CD4-positive, alpha-beta T cell treated with Interleukin-2 at 100 ng/mL for 4 hours (primary cell): ENCODE measurements at regions not wholly inside any gene's neighbourhood (a gene's known extent, or its start where the extent isn't known, plus 50 kb on each side); places are given as distances from the start of the nearest gene placed in this dataset.

Source experiments
- DNase-seq: peaks from one replicate; pipeline ENCODE4 v3.0.0-alpha.2; 2020; ENCODE audit warnings: low spot score

GRCh38 chr3:127107491-127108375, 85.2 kb upstream of the PRR23E start:
- no peak for DNase-seq

- DNase-seq = no peak
Observed at GRCh38 chr3:127108796-127109195, 84.1 kb upstream of the PRR23E start.

DNA sequence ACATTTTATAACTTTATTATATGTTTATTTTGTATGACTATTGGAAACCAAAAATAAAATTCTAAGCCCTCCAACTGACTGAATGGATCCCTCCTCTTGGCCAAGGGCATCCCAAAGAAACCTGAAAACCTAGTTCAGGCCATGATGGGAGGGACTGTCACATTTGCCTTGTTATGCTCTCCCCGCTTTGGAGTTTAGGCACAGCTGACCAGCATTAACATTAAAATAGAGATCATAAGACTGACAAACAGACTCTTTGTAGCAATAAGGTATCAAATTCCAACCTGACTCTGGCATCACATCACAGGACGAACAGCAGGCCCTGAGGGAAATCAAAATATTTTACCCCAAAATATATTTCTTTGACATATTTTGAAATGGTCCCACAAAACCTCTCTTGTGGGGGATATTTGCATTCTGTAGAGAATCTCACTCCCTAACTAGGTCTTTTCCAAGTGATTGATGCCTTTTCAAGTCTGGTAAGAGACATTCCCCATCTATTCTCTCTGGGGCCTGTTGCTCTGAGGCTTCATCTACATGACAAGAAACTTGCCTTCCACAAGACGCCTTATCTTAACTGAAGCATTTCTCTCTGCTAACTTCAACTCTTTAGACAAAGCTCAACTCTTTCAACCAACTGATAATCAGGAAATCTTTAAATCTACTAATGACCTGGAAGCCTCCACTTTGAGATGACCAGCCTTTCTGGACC, 81.8 kb upstream of the PRR23E start:
- DNase-seq = no peak

- DNase-seq = no peak
Observed at GRCh38 chr3:127112796-127113570, 79.9 kb upstream of the PRR23E start.

GRCh38 chr3:127113571-127113891, 79.4 kb upstream of the PRR23E start:
- no peak for DNase-seq

GRCh38 chr3:127114337-127115070, 78.4 kb upstream of the PRR23E start:
- no peak for DNase-seq

DNA sequence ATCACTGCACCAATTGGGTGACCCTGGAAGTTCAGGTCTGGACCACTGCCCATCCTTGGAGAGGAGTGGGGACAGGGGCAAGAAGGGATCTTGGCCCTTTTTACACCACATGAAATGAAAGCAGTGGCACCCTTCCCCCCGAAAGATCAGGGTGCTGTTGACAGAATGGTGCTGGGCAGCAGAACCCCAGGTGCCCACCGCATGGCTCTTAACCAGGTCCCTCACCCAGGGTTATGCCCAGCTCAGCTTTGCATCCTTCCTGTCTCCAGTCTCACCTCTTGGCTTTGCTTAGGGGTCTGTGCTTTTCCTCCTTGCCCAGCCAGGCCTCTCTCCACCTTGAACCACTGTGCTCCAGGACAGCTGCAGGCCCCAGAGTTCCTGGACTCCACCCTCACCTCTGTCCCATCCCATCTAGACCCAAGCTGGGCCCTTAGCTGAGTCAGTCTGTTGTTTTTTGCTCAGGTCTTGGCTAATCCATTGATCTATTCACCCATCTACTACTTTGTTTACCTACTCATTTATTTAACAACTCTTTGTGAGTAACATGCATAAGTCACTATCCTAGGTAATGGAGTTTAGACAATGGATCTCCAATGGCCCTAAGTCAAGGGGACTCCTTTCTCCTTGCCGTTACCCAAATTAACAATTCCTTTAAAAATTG, 77.1 kb upstream of the PRR23E start:
- DNase-seq = no peak

DNA sequence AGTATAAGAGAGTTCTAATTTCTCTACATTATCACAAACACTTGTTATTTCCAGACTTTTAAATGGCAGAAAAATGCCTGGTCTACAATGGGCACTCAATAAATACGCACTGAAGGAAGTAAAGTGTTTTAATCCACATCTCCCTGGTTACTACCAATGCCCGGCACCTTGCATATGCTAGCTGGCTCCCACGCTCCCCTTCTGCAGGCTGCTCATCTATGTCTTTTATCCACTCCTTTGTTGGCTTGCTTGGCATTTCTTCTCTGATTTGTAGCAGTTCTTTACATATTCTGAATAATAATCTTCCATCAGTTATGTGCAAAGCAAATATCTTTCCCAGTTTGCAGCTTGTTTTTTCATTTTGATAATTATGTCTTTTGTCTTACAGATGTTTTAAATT, 74.6 kb upstream of the PRR23E start:
- no peak for DNase-seq

DNA sequence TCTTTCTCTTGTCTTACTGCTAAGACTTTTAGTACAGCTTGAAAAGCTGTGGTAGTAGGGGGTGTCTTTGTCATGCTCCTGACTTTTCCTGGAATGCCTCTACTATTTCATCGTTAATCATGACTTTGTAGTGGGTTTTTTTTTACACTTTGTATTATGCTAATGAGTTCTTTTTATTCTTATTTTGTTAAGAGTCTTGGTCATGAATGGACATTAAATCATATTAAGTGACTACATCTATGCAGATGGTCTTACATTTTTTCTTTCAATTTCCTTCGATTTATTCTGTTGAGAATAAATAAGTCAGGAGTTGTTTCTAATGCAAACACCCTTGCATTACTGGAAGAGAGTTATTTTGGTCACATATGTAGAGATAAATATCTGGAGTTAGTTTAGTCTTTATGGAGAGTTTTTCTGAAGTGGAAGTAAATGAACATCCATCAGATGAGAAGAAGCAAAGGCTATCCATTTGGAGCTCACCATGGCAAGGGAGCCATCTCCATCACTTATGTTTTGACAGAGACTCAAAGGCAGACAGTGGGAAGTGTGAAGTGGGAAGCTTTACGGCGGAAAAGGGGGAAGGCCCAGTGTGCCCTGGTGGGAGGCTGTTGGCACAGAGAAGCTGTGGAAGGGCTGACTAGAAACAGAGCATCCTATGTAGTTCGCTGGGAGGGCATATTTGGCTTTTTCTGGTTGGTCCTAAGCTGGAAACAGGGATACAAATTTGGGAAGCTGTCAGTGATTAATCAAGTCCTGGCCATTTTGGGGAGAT, 73.1 kb upstream of the PRR23E start:
- DNase-seq = no peak

DNA sequence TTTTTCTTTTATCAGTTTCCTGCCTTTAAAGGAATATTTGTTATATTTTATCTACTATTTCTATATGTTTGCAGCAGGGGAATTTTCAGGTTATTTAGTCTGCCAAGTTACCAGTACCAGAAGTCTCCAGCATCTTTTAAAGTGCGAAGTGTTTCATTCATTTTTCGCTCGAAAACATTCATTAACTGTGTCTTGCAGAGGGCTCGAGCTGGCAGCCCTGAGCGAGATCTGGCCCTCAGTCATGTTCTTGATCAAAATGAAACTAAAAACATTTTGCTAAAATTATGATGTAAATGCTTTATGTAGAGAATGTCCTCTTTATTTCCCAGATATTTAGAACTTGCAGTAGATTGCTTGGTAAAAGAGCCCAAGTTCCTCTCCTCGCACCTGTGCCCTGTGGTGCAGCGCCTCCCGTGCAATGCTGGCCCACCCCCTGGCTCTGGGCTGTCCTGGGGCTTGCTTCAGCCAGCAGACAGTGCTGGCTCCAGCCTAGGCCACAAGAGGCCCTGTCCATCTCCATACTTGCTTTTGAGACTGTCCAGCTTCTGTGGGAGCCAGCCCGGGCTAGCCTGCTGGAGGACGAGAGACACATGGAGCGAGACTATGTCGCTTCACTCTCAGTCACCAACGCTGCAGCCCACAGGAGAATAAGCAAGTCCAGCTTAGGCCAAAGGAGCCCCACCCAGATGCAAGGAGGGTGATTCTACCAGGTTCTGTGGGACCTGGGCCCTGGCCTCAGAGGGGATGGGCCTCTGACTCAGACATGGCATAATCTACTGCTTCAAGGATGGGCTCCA, 71.9 kb upstream of the PRR23E start:
- DNase-seq = no peak

DNA sequence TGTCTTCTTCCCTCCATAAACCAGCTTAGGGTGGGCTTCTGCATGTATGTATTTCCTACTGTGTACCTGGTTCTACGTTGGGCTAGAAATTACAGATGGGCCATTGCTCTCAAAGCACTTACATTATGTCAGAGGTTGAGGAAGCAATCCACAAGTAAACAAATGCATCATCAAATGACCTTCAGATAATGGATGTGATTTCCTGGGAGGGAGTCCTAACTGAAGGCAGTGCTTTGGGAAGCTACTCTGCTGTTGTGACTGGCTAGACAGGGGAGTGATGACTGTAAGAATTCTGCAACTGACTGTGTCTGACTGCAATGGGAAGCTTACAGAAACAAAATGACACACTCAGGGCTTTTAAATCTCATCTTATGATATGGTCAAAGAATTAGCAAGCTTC, 71.0 kb upstream of the PRR23E start:
- DNase-seq = no peak

- no peak for DNase-seq
Observed at GRCh38 chr3:127123533-127123932, 69.4 kb upstream of the PRR23E start.

DNA sequence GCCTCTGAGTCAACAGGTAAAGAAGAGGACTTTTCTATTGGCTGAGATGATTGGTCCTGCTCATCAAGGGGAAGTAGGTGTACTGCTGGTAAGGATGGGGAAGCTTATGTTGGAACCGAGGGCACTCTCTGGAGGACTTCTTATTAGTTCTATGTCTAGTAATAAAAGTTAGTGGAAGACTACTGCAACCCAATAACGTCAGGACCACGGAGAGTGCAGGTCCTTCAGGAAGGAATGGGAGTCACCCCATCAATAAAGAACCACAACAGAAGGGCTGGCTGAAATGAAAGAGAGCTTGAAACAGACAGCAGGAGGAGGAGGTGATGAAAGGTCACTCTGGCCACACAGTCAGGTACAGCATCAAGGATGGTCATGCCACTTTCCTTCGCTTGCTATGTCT, 68.8 kb upstream of the PRR23E start:
- no peak for DNase-seq

- DNase-seq = no peak
Observed at GRCh38 chr3:127131424-127132170, 61.3 kb upstream of the PRR23E start.

GRCh38 chr3:127132876-127133275, 60.1 kb upstream of the PRR23E start:
- no peak for DNase-seq

DNA sequence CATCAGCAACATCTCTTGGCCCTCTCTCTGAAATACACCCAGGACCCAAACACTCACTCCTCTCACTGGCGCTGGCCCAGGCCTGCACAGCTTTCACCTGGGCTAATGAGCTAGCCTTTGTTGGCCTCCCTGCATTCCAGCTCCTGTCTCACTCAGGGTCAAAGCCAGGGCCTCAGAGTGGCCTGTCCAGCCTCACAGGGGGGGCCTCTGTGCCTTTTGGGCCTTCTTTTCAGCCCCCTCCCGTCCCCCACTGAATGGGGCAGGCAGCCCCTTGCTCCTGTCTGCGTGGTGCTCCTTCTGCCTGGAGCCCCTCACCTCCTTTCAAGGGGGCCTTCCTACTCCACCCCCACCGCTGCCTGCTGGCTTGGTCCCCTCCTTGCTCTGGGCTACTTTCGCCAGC, 59.0 kb upstream of the PRR23E start:
- no peak for DNase-seq

DNA sequence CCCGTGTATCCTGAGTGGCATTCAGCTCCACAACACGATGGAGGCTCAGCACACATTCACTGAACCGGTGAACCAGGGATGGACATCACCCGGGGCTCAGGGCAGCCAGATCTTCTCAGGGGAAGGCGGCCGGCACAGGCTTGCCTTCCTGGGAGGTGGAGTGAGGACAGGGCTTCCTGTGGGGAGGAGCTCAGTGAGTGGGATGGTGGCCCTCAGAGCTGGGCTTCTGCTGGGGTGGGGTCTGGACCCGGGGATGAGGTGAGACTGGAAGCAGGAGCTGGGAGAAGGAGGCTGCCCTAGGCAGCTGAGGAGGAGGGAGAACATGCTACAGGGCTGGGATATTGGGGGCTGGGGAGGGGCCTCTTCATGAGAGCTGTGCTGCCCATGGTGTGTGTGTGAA, 58.5 kb upstream of the PRR23E start:
- DNase-seq = no peak

- DNase-seq = no peak
Observed at GRCh38 chr3:127134887-127135240, 58.1 kb upstream of the PRR23E start.

- DNase-seq = no peak
Observed at GRCh38 chr3:127135241-127136023, 57.5 kb upstream of the PRR23E start.
